ENCODE measurements at regions not wholly inside any gene's neighbourhood (a gene's known extent, or its start where the extent isn't known, plus 50 kb on each side); places are given as distances from the start of the nearest gene placed in this dataset.

- TF ChIP-seq CTCF (IDR thresholded peaks at IDR 0.05; ENCODE audit: extremely low read depth, missing control alignments) = no peak
- no peak for DNase-seq (ENCODE audit: low spot score)
These were observed 174.0 kb downstream of the PLK2 start for GRCh38 chr5:58285900-58286299.

DNA sequence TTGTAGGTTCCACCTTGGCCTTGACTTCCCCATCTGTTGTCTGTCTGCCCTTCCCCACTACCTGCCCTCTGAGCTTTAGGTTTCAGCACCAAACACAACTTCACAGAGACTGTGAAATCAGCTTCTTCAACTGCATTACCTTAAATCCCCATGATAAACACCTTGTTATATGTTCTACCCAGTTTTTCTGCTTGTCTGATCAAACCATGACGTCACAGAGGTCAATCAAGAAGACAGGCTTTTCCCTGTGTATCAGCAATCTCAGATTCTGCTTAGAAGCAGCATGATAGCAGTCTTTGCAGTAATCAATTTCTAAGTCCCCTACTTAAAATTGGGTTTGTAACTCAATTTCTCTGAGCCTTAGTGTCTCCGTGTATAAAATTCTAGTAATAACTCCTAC, 175.0 kb downstream of the PLK2 start:
- no peak for DNase-seq (ENCODE audit: low spot score)
- TF ChIP-seq CTCF (IDR thresholded peaks at IDR 0.05; ENCODE audit: extremely low read depth, missing control alignments) = no peak

DNA sequence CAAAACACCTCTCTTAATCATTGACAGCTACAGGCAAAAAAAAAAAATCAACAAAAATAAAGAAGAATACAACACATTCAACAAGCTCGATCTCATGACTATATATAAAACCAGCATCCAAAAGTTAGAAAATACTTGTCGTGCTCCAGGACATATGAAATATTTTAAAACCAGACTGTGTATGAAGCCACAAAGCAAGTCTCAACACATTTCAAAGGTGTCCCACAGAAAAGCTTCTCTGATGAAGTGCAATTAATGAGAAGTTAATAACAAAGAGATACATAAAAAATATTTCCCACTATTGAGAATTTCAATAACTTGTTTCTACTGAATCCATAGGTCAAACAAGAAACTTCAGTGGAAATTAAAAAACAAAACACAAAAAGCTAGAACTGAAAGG, 178.7 kb downstream of the PLK2 start:
- DNase-seq (ENCODE audit: low spot score) = no peak
- TF ChIP-seq CTCF (IDR thresholded peaks at IDR 0.05; ENCODE audit: extremely low read depth, missing control alignments) = no peak

DNA sequence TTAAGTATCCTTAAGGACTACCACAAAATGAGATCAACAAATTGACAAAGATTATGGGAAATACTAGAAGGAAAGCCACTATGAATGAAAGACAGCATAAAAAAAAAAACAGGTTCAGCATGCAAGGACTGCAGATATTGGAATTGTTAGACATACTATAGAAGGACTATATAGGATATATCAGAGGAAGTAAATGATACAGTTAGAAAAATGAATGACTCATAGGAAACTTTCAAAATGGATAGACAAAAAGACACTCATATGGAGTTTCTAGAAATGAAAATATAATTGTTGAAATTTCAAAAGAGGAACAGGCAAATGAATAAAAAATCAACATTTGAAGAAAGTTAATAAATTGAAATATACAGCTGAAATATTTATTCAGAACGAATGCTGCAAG, 180.6 kb downstream of the PLK2 start:
- DNase-seq (ENCODE audit: low spot score) = no peak
- TF ChIP-seq CTCF (IDR thresholded peaks at IDR 0.05; ENCODE audit: extremely low read depth, missing control alignments) = no peak

DNA sequence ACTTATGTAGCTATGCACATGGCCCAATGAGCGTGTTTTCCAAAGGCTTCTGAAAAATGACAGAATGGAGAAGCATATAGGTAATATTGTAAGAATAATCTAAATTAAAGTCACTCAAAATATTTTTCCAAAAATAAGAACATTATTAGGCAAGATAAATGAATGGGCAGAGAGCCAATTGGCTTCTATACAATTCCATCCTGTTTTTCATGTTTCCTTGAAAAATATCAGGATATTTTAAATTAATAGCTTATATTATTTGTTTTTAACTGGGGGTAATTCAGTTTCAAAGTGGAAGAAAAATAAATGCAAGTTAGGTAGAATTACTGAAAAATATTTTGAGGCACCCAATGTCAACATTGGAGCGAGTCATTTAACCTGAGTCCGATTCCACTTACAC, 183.5 kb downstream of the PLK2 start:
- no peak for DNase-seq (ENCODE audit: low spot score)
- no peak for TF ChIP-seq CTCF (IDR thresholded peaks at IDR 0.05; ENCODE audit: extremely low read depth, missing control alignments)

DNA sequence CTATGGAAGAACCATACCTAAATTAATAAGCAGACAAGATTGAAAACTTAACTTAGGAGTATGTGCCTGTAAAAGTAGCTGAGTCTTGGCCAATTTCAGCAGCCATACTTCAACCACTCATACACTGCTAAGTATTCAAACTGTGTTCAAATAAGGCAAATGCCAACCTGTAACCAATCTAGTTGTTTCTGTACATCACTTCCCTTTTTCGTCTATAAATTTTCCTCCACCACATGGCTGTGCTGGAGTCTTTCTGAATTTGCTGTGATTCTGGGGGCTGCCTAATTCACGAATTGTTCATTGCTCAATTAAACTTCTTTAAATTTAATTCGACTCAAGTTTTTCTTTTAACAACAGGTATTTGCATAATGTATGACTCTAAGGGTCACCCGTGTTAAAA, 184.4 kb downstream of the PLK2 start:
- DNase-seq (ENCODE audit: low spot score) = no peak
- no peak for TF ChIP-seq CTCF (IDR thresholded peaks at IDR 0.05; ENCODE audit: extremely low read depth, missing control alignments)

GRCh38 chr5:58274191-58274590, 185.7 kb downstream of the PLK2 start:
- no peak for TF ChIP-seq CTCF (IDR thresholded peaks at IDR 0.05; ENCODE audit: extremely low read depth, missing control alignments)
- DNase-seq (ENCODE audit: low spot score) = no peak

Data from GM20000 (cell line).